Upper lobe of left lung (tissue), 4 donors: ENCODE measurements at regions not wholly inside any gene's neighbourhood (a gene's known extent, or its start where the extent isn't known, plus 50 kb on each side); places are given as distances from the start of the nearest gene placed in this dataset.

ENCODE experiments used
- POLR2A ChIP-seq, 4 donors: fragments of 450-650 bp; IDR thresholded peaks; one replicate each; pipeline ENCODE4 v1.5.1; 2016 to 2017; ENCODE audit warnings: antibody characterized with exemption in 4 of 4, mild to moderate bottlenecking in 2 of 4
- TF ChIP-seq, protein P1 (sequence below), 6 experiments: fragments of 450-650 bp in 4 of 6; fragments of 200-600 bp in 2 of 6; sonication (generic) in 2 of 6; IDR thresholded peaks; one replicate each; pipeline ENCODE4 v1.5.1; 2016 to 2019; ENCODE audit warnings: antibody characterized with exemption in 6 of 6

DNA sequence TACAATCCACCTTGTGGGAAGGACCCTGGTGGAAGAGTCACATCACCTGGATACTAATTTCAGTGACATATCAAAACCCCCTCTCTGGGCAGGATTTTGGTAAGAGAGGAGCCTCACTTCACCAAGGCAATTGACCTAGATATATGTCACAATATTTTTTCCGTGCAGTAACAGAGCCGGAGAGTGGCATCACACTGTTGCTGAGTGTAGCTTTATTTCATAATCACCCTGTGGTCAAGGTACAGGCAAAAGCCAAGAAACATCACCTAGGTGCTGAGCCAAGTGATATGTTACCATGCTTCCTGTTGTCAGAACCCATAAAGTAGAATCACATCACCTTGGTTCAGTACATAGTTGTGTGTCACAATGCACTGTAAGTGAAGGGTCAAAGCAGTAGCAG, 895.2 kb upstream of the TSPY4 start:
- TF ChIP-seq POLR2A (IDR thresholded peaks at IDR 0.05), result no peak
- TF ChIP-seq, protein P1, sequence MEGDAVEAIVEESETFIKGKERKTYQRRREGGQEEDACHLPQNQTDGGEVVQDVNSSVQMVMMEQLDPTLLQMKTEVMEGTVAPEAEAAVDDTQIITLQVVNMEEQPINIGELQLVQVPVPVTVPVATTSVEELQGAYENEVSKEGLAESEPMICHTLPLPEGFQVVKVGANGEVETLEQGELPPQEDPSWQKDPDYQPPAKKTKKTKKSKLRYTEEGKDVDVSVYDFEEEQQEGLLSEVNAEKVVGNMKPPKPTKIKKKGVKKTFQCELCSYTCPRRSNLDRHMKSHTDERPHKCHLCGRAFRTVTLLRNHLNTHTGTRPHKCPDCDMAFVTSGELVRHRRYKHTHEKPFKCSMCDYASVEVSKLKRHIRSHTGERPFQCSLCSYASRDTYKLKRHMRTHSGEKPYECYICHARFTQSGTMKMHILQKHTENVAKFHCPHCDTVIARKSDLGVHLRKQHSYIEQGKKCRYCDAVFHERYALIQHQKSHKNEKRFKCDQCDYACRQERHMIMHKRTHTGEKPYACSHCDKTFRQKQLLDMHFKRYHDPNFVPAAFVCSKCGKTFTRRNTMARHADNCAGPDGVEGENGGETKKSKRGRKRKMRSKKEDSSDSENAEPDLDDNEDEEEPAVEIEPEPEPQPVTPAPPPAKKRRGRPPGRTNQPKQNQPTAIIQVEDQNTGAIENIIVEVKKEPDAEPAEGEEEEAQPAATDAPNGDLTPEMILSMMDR (IDR thresholded peaks at IDR 0.05), result no peak
